Suppressor macrophage treated with lipopolysaccharide for 4 hours (primary cell): ENCODE measurements at regions not wholly inside any gene's neighbourhood (a gene's known extent, or its start where the extent isn't known, plus 50 kb on each side); places are given as distances from the start of the nearest gene placed in this dataset.

Experiments
- DNase-seq: peaks from one replicate; pipeline ENCODE4 v3.0.0-alpha.2; 2020

DNA sequence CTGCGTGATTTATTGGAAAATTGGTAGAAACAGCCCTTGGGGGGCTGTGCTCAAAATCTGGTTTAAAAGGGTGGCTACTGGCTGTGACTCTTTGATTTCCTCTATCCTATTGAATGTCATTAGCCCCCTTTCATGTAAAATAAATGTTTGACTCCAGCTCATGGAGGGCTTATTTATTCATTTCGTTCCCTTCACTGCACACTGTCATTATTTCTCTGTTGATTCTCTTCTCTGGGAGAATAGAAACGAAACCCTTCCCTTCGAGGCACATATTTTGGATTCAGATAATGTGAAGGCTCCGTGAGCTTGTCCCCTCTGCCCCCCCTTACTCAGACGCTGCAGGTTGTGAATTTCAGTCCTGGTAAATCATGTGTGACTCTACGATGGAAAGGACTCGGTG is 203.9 kb upstream of the GPR26 start:
- DNase-seq: no peak

DNA sequence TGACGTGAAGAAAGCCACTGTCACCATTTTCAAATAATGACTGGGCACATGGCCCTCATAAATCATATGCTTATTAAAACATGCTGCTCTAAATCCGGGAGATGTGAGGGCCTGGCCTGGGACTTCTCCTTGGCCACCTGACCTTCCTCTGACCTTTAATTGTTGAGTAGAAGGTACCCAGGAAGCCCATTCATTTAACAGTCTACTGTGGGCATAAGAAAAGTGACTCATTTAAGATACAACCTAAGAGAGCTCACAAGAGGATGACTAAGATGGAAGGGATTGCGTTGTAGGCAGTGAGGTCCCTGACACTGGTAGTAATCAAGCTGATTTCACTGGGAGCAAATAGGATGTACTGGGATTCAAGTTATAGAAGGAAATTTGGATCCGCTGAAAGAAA is 203.4 kb upstream of the GPR26 start:
- DNase-seq: peak; percentile 75

DNA sequence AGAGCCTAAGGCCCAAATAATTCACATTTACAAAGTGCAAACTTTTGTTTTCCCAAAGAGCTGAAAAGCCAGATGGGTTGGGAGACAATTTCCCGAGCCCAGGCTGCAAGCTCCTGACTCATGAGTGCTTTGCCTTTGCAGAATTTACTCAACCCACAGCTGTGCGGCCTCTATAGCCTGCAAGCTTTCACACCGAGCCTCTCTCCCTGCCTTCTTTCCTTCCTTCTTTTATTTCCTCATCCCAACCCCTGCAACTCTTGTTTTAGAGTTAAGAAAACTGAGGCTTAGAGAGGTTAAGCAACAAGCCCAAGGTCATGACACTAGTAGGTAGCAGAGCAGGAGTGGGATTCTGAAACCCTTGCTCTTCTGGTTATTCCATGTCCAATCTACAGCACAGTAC is 203.0 kb upstream of the GPR26 start:
- DNase-seq: peak; percentile 61

DNA sequence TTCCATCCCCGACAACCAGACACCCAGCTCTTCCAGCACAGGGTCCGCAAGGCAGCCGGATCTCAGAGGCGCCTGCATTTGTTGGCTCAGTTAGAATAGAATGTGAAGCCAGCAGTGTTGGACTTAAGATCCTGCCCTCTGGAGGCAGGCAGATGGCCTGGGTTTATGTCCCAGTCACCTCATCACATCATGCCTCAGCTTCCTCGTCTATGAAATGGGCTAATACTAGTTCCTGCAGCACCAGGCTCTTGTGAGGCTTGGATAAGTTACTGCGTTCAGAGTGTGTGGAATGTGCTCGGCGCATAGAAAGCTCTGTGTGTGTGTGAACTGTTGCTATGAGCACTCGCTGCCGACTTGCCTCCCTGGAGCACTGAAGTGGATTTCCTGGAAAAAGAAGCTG is 202.5 kb upstream of the GPR26 start:
- peak; percentile 9 for DNase-seq

- DNase-seq: peak; percentile 35
Measured at GRCh38 chr10:123464430-123465323, 201.5 kb upstream of the GPR26 start.

DNA sequence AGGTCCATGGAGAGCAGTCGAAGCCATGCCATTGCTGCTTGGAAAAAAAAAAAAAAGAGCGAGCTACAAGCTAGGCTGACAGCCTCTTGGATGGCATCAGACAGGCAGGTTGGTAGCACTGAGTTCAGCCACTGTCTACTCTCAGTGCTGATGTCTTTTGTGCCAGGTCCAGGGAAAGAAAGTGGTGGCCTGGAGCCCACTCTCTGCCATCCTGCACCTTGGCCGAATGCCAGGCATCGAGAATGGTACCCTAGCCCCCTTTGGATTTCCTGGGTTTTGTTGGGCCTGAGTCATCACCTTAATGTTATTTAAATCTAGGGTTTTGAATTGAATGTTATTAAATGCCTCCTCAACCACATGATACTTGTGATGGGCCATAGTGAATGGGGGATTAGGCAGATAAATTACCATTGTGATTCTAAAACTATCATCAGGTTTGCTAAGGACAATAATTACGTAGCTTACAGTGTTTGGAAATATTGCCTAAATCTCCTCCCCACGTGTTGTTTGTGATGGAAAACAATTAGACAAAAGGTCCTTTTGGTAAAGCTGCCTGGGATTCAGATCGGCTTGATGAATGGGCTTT is 195.7 kb upstream of the GPR26 start:
- no peak for DNase-seq

- DNase-seq: peak; percentile 19
Measured at GRCh38 chr10:123471811-123472210, 194.3 kb upstream of the GPR26 start.

GRCh38 chr10:123472606-123473005 is 193.5 kb upstream of the GPR26 start:
- DNase-seq: peak; percentile 9

GRCh38 chr10:123474700-123475099 is 191.5 kb upstream of the GPR26 start:
- no peak for DNase-seq

DNA sequence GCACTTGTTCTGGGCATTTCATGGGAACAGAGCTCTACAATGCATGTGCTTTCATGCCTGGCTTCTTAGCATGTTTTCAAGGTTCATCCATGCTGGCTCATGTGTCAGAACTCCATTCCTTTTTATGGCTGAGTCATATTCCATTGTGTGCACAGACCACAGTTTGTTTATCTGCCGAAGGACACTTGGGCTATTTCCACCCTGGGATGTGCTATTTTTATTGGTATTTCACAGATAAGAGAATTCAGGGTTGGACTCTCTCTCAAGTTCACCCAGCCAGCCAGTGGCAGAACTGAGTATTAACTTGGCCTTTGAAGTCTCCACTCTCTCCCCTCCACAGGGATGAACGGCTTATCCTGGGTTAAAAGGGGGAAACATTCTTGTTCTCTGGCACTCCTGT is 190.7 kb upstream of the GPR26 start:
- no peak for DNase-seq

DNA sequence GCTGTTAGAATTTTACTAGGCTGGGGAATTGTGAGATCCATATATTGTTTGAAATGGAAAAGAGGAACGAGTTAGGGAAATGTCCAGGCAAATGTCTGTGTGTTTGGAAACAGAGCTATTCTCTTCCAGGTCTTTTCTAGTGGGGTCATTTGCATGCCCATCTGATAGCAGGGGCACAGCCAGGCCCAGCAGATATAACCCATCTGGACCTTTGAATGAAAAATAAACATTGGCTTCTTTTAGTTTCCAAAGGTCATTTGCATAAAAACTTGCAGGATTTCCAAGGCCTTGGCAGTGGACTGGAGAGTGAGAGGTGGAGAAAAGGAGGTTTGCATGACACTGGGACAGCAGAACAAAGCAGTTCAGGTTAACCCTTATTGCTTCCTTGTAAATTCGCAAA is 188.0 kb upstream of the GPR26 start:
- no peak for DNase-seq

DNA sequence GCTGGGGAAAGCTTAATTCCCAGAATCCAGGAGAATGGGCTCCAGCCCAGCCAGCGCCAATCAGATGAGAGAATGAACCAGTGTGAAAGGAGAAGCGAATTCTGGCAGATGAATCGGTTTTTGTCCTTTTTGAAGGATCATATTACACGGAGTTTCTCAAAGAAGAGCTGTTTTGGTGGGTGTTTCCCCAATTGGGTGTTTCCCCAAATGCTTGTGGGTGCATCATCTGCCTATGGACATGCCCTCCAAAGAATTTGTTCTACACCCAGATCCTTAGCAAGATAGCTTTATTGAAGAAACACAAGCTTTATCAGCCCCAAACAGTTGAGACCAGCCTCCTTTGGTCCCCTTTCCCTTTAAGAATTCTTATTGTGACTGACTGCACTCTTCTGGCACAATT is 186.5 kb upstream of the GPR26 start:
- no peak for DNase-seq

DNA sequence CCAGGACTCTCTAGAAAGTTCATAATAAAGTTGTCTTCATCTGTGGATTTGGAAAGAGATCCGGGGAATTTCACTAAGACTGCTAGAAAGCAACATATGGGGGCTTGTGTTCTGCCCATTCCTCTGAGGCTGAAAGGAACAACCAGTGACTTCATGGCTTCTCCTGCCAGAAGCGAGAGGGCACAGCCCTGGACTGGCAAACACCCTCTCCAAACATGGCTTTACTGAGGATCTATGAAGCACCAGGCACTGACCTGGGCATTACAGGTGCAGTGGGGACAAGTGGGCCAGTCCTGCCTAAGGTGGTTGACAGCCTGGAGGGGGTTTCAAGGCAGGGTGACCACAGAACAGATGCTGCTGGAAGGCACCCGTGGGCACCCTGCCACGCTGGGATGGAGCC is 185.8 kb upstream of the GPR26 start:
- DNase-seq: no peak

DNA sequence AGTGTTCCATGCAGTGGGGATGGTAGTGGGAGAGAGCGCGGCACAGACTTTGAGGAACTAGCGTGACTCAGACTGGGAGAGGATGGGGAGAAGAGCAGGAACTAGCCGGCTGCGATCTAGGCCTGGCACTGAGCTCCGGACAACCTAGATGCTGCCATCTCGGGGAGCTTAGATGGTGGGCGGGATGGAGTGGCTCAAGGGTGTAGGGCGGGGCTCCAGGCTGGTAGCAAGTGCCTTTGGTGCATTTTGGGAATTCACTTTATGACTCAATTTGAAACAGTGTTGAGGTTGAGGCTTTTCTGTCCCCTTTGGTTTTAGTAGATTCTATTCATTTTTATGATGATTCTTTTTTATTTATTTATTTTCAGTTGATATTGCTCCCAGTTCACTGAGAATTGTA is 185.3 kb upstream of the GPR26 start:
- DNase-seq: peak; percentile 11

DNA sequence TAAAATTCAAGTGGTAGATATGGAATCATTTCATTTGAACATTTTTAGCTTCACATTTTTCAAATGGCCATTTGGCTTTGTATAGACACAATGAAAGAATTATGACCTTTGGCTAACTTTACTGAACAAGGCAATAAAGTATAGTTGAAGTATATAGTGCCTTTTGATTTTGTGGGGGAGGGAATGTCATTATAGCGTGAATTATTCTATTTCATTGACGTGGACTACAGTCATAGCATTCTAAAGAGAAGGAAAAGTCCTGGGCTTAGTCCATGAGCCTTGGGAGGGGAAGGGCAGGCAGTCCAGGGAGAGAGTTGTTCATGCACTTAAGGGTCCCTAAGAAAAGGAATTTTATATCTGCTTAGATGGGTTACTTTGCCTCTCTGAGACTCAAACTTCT is 181.4 kb upstream of the GPR26 start:
- no peak for DNase-seq

DNA sequence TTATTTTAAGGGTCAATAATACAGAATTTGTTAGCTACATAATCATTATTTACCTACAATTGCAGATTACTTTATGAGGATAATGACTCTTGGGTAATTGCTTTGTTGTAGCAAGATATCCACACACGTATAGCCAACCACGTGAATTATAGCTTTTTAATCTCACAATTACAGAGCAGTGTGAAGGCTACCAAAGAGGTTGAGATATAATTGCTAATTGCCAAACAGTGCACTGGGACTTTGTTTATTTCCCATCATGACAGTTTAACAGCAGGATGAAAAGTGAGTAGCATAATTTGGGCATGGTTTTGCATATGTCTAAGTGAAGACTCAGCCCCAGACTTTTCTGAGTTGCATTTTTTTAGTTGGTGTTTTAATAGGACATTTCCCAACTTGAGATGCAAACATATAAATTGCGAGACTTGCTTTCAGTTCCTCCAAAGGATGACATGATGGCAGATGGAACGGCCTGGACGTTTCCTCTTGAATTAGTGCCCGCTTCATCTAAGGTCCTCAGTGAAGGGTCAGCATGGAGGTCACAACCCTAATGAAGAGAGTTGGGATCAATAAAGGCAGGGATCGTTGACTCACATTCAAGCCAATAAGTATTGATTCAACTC is 180.7 kb upstream of the GPR26 start:
- peak; percentile 71 for DNase-seq

GRCh38 chr10:123488436-123488835 is 177.7 kb upstream of the GPR26 start:
- DNase-seq: no peak

- DNase-seq: no peak
Measured at GRCh38 chr10:123491364-123491763, 174.8 kb upstream of the GPR26 start.

GRCh38 chr10:123492016-123492415 is 174.1 kb upstream of the GPR26 start:
- DNase-seq: no peak

DNA sequence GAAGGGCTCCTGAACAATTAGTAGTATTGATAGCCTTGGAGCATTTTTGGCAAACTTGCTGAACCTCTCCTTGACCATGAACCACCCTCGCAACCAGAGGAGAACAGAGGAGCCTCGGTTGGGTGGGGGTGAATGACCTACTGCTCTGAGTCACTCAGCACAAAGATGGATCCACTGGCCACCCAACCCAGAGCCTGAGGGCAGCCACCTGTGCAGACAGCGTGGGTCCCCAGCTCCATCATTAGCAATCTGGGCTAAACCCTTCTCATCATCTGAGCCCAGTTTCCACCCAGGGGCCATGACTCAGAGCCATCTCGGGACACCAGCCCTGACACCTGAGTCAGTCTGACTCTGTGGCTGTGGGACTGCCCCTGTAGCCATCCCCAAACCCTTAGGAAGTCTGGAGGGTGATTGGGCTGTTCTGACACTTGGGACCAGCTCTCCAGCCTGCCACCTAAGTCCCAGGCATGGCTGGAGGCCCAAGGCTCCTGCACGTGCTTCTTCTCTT is 171.8 kb upstream of the GPR26 start:
- DNase-seq: no peak

- DNase-seq: no peak
Measured at GRCh38 chr10:123496375-123496774, 169.8 kb upstream of the GPR26 start.

DNA sequence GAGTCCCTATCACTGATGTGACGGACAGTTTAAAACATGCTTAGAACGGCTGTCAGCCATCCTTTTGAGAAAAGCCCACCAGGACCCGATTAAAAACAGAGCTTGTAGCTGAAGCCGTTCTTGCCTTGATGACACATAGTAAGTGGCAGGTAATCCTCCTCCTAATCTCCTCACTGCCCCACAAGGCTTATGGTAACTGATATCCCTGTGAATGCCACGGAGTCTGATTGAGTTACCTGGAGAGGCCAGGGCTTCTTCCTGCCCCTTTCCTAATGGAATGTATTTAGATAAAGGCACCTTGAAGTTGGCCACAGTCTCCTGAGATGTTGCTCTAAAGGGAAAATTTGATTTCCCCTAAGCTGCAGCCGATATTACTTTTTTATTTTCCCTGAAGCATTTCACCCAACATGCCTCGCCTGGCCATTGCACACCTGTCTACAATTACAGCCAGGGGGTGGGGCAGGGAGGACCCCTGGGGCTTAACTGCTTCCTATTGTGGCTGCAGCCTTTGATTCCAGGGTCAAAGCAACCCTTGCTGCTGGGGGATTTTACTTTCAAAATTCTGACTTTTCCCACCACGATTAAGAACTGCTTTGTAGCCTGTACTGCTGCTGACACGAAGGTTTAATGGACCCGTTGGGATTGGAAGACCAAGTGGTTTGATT is 169.0 kb upstream of the GPR26 start:
- DNase-seq: no peak

DNA sequence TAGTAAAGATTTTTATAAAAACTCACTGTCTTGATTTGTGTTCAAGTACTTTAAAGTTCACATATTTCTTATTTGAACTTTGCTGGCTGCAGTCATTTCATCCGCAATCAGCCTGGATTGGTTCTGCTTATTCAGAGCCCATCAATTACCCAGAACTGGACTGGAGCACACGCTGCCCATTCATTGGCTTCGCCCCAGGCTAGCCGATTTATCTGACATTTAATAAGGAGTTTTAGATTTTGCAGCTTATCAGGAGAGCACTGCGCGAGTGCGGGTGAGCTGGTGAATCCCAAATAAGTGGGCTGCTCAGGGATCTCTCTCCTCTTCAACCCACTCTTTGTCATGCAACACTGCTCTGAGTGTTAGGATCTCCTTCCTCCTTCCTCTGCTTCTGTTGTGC is 166.0 kb upstream of the GPR26 start:
- DNase-seq: no peak
